ENCODE measurements at regions not wholly inside any gene's neighbourhood (a gene's known extent, or its start where the extent isn't known, plus 50 kb on each side); places are given as distances from the start of the nearest gene placed in this dataset.
A peak's percentile ranks its signal among the peaks of the same experiment; 100 is the strongest.

DNA sequence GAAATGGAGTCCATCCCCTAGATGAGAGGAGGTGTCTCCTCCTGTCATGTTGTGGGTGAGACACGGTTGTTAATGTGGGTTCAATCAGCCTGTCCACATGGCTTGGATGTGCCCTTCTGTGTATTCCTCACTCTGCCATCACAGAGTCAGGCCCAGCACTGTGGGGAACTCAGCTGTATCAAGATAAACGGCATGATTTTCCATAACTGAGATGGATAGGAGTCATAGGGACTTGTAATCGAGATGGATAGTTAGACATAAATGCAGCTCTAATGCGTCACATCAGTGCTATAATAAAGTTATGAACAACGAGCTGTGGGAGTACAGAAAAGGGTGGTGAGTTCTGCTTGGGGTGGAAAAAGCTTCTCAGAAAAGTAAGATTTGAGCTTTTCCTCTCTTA is 152.9 kb downstream of the RWDD3 start:
- no peaks in the 10 kb centered on the region for H3K27me3 ChIP-seq (ENCODE audit: control insufficient read depth, insufficient read depth, low read length, poor library complexity, severe bottlenecking)
- 90 to 93% methylated on average over 5 of the region's 5 CpGs for WGBS, 2 experiments
- H3K9me3 ChIP-seq (ENCODE audit: control insufficient read depth, low read length), result no peaks in the 10 kb centered on the region
- no peak overlapping the region for H3K27ac ChIP-seq (ENCODE audit: insufficient read depth, low read depth, low read length, poor library complexity, severe bottlenecking)
- H3K4me1 ChIP-seq (ENCODE audit: control insufficient read depth, insufficient read depth, low read length), result no peaks in the 10 kb centered on the region
- H3K4me3 ChIP-seq (ENCODE audit: insufficient read depth, low read depth, low read length), result no peak overlapping the region
- no peaks in the 10 kb centered on the region for H3K36me3 ChIP-seq (ENCODE audit: control insufficient read depth, insufficient read depth, low read length)

GRCh38 chr1:95388031-95388430 is 154.0 kb downstream of the RWDD3 start:
- Histone ChIP-seq H3K27ac (ENCODE audit: insufficient read depth, low read depth, low read length, poor library complexity, severe bottlenecking) (no peak overlapping the region), H3K27me3 (ENCODE audit: control insufficient read depth, insufficient read depth, low read length, poor library complexity, severe bottlenecking) (no peaks in the 10 kb centered on the region), H3K9me3 (ENCODE audit: control insufficient read depth, low read length) (no peaks in the 10 kb centered on the region), H3K4me1 (ENCODE audit: control insufficient read depth, insufficient read depth, low read length) (no peaks in the 10 kb centered on the region), H3K36me3 (ENCODE audit: control insufficient read depth, insufficient read depth, low read length) (no peaks in the 10 kb centered on the region), H3K4me3 (ENCODE audit: insufficient read depth, low read depth, low read length) (no peak overlapping the region)
- WGBS, 2 experiments, result 95 to 97% methylated on average over 3 of the region's 3 CpGs

GRCh38 chr1:95393434-95393833 is 159.4 kb downstream of the RWDD3 start:
- no peaks in the 10 kb centered on the region for H3K36me3 ChIP-seq (ENCODE audit: control insufficient read depth, insufficient read depth, low read length)
- H3K4me3 ChIP-seq (ENCODE audit: insufficient read depth, low read depth, low read length), result no peak overlapping the region
- no peaks in the 10 kb centered on the region for H3K27me3 ChIP-seq (ENCODE audit: control insufficient read depth, insufficient read depth, low read length, poor library complexity, severe bottlenecking)
- H3K9me3 ChIP-seq (ENCODE audit: control insufficient read depth, low read length), result no peaks in the 10 kb centered on the region
- H3K27ac ChIP-seq (ENCODE audit: insufficient read depth, low read depth, low read length, poor library complexity, severe bottlenecking), result no peak overlapping the region
- no peaks in the 10 kb centered on the region for H3K4me1 ChIP-seq (ENCODE audit: control insufficient read depth, insufficient read depth, low read length)

DNA sequence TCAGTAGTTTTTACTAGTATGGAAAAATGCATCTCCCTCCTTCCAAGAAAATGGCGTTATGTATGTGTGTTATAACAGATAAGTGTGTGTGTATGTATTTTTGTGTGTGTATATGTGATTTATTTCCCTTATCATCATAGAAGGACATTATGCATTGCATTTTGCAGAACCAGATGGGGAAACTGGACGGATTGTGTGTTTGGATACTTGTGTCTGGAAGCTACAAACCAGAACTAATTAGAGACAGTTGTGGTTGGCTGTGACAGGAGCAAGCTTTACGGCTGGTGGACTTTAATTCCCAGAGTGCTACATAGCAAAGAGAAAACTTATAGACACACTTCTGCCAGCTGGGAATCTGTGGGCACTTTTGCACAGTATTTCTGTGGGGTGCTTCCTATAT is 162.5 kb downstream of the RWDD3 start:
- 91 to 93% methylated on average over 3 of the region's 3 CpGs for WGBS, 2 experiments

GRCh38 chr1:95402780-95403179 is 168.8 kb downstream of the RWDD3 start:
- Histone ChIP-seq H3K36me3 (ENCODE audit: control insufficient read depth, insufficient read depth, low read length) (no peaks in the 10 kb centered on the region), H3K4me3 (ENCODE audit: insufficient read depth, low read depth, low read length) (no peak overlapping the region), H3K27ac (ENCODE audit: insufficient read depth, low read depth, low read length, poor library complexity, severe bottlenecking) (no peak overlapping the region), H3K9me3 (ENCODE audit: control insufficient read depth, low read length) (no peaks in the 10 kb centered on the region), H3K4me1 (ENCODE audit: control insufficient read depth, insufficient read depth, low read length) (peaks cover 5% of the 10 kb centered on the region), H3K27me3 (ENCODE audit: control insufficient read depth, insufficient read depth, low read length, poor library complexity, severe bottlenecking) (no peaks in the 10 kb centered on the region)
- 88 to 89% methylated on average over 2 of the region's 2 CpGs for WGBS, 2 experiments

More for the DNA sequence above, 162.5 kb downstream of the RWDD3 start:
- no peak overlapping the region for H3K27ac ChIP-seq (ENCODE audit: insufficient read depth, low read depth, low read length, poor library complexity, severe bottlenecking)
- no peaks in the 10 kb centered on the region for H3K36me3 ChIP-seq (ENCODE audit: control insufficient read depth, insufficient read depth, low read length)
- H3K9me3 ChIP-seq (ENCODE audit: control insufficient read depth, low read length), result no peaks in the 10 kb centered on the region
- H3K4me1 ChIP-seq (ENCODE audit: control insufficient read depth, insufficient read depth, low read length), result no peaks in the 10 kb centered on the region
- no peaks in the 10 kb centered on the region for H3K27me3 ChIP-seq (ENCODE audit: control insufficient read depth, insufficient read depth, low read length, poor library complexity, severe bottlenecking)
- no peak overlapping the region for H3K4me3 ChIP-seq (ENCODE audit: insufficient read depth, low read depth, low read length)

DNA sequence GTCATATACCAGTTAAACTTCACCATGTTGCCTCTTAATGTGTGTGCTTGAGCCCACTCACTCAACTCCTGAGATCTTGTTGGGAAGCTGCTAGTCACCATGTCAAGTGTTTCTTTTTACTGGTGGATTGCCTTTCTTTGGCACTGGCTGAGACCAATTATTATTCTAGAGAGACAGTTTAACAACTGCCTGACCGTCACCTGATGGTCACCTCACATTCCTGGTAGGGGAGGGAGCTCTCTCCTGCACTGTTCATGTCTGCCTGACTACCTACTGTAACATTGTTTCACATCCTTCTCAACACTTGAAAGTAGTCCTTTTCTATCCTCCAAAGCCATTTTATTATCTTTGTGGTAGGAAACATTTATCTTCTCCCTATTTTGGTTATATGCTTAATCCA is 172.3 kb downstream of the RWDD3 start:
- Histone ChIP-seq H3K9me3 (ENCODE audit: control insufficient read depth, low read length) (no peaks in the 10 kb centered on the region), H3K4me3 (ENCODE audit: insufficient read depth, low read depth, low read length) (no peak overlapping the region), H3K4me1 (ENCODE audit: control insufficient read depth, insufficient read depth, low read length) (peaks cover 20% of the 10 kb centered on the region), H3K27ac (ENCODE audit: insufficient read depth, low read depth, low read length, poor library complexity, severe bottlenecking) (no peak overlapping the region), H3K36me3 (ENCODE audit: control insufficient read depth, insufficient read depth, low read length) (no peaks in the 10 kb centered on the region), H3K27me3 (ENCODE audit: control insufficient read depth, insufficient read depth, low read length, poor library complexity, severe bottlenecking) (no peaks in the 10 kb centered on the region)
- 91 to 100% methylated on average over 1 of the region's 1 CpG for WGBS, 2 experiments

- Histone ChIP-seq H3K27me3 (ENCODE audit: control insufficient read depth, insufficient read depth, low read length, poor library complexity, severe bottlenecking) (no peaks in the 10 kb centered on the region), H3K27ac (ENCODE audit: insufficient read depth, low read depth, low read length, poor library complexity, severe bottlenecking) (peak overlapping the region; percentile 74), H3K9me3 (ENCODE audit: control insufficient read depth, low read length) (no peaks in the 10 kb centered on the region), H3K4me3 (ENCODE audit: insufficient read depth, low read depth, low read length) (no peak overlapping the region), H3K4me1 (ENCODE audit: control insufficient read depth, insufficient read depth, low read length) (peaks cover 20% of the 10 kb centered on the region), H3K36me3 (ENCODE audit: control insufficient read depth, insufficient read depth, low read length) (no peaks in the 10 kb centered on the region)
- WGBS, 2 experiments, result 75 to 79% methylated on average over 9 of the region's 10 CpGs
Measured at GRCh38 chr1:95407131-95407885, 173.3 kb downstream of the RWDD3 start.

DNA sequence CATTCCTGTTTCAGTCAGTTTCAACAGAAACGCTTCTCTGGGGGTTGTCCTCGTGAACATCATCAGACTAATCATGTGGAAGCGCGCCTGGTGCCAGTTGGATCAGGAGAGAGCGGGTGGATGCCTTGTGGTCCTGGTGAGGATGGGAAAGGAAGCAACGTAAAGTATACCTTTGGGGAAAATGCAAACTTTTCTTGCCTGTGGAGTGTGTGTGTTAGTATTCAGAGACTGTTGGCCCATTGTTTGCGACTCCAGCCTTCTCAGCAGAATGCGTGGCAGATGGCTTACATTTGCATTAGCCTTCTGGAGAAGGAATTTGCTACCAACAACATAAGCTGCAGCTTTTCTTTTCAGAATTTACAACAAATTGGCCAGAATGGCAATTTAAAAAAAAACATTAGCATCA is 173.9 kb downstream of the RWDD3 start:
- no peak overlapping the region for H3K4me3 ChIP-seq (ENCODE audit: insufficient read depth, low read depth, low read length)
- WGBS, 2 experiments, result 25 to 29% methylated on average over 8 of the region's 8 CpGs
- H3K27ac ChIP-seq (ENCODE audit: insufficient read depth, low read depth, low read length, poor library complexity, severe bottlenecking), result peak overlapping the region; percentile 74

GRCh38 chr1:95408507-95409136 is 174.6 kb downstream of the RWDD3 start:
- Histone ChIP-seq H3K9me3 (ENCODE audit: control insufficient read depth, low read length) (no peaks in the 10 kb centered on the region), H3K27ac (ENCODE audit: insufficient read depth, low read depth, low read length, poor library complexity, severe bottlenecking) (peak overlapping the region; percentile 45), H3K36me3 (ENCODE audit: control insufficient read depth, insufficient read depth, low read length) (no peaks in the 10 kb centered on the region), H3K27me3 (ENCODE audit: control insufficient read depth, insufficient read depth, low read length, poor library complexity, severe bottlenecking) (no peaks in the 10 kb centered on the region), H3K4me3 (ENCODE audit: insufficient read depth, low read depth, low read length) (no peak overlapping the region), H3K4me1 (ENCODE audit: control insufficient read depth, insufficient read depth, low read length) (peaks cover 20% of the 10 kb centered on the region)
- 33 to 47% methylated on average over 3 to 4 of the region's 4 CpGs for WGBS, 2 experiments

More for the DNA sequence above, 173.9 kb downstream of the RWDD3 start:
- Histone ChIP-seq H3K36me3 (ENCODE audit: control insufficient read depth, insufficient read depth, low read length) (no peaks in the 10 kb centered on the region), H3K27me3 (ENCODE audit: control insufficient read depth, insufficient read depth, low read length, poor library complexity, severe bottlenecking) (no peaks in the 10 kb centered on the region), H3K9me3 (ENCODE audit: control insufficient read depth, low read length) (no peaks in the 10 kb centered on the region), H3K4me1 (ENCODE audit: control insufficient read depth, insufficient read depth, low read length) (peaks cover 20% of the 10 kb centered on the region)

DNA sequence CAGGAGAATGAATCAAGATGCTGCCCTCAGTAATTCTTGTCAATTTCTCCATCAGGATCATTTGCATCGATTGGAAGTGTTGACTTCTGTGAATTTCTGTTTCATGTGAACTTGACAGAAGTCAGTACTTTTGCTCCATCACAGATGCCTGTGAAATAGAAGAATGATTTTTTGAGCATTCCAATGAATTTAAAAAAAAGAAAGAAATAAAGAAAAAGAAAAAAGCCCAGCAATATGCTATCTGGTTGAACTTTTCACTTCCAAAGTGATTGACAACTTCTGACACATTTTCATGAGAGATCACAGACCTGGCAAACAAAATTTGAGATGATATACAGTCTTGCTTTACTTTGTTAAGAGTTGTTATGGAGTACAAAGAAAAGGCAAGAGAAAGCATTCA is 175.3 kb downstream of the RWDD3 start:
- 78 to 83% methylated on average over 1 of the region's 1 CpG for WGBS, 2 experiments
- Histone ChIP-seq H3K4me1 (ENCODE audit: control insufficient read depth, insufficient read depth, low read length) (peaks cover 20% of the 10 kb centered on the region), H3K27ac (ENCODE audit: insufficient read depth, low read depth, low read length, poor library complexity, severe bottlenecking) (no peak overlapping the region)

More for the DNA sequence above, 175.3 kb downstream of the RWDD3 start:
- Histone ChIP-seq H3K27me3 (ENCODE audit: control insufficient read depth, insufficient read depth, low read length, poor library complexity, severe bottlenecking) (no peaks in the 10 kb centered on the region), H3K4me3 (ENCODE audit: insufficient read depth, low read depth, low read length) (no peak overlapping the region), H3K9me3 (ENCODE audit: control insufficient read depth, low read length) (no peaks in the 10 kb centered on the region), H3K36me3 (ENCODE audit: control insufficient read depth, insufficient read depth, low read length) (no peaks in the 10 kb centered on the region)

All from ectodermal cell (in vitro differentiated cells).